ENCODE measurements at regions not wholly inside any gene's neighbourhood (a gene's known extent, or its start where the extent isn't known, plus 50 kb on each side); places are given as distances from the start of the nearest gene placed in this dataset.
"Not testable (repeated sequence)": the region's sequence is repeated elsewhere in the genome, so short reads cannot be mapped to it uniquely, and the experiment has no call there.

GRCh38 chr7:156050636-156051569, 238.6 kb upstream of the SHH start:
- CTCF ChIA-PET = no interaction called here

DNA sequence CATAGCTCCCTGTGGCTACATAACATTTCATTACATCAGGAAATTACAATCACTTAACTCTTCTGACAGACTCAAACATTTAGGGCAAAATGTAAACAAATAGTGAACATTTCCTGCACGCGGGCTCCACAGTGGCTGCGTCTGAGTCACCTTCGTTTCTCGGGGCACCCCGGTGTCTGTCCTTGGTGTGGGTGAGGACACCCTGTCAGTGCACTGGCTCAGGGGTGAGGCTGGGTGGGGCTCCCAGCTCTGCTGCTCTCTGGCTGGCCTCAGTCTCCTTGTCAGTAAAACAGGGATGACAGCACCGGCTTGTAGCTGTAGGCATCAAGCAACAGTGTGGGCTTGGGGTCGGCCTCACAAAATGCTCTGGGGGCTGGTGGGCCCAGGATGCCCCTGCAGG, 237.1 kb upstream of the SHH start:
- no peak overlapping the region for H3K27ac Mint-ChIP-seq
- intact Hi-C loops (cut with DNase I, micrococcal nuclease) = no loop called here
- DNase-seq (no peak), ATAC-seq (no peak)
- no peaks in the 10 kb centered on the region for H3K27me3 Mint-ChIP-seq
- POLR2A ChIA-PET = no interaction called here
- no peaks in the 10 kb centered on the region for H3K4me1 Mint-ChIP-seq
- H3K9me3 Mint-ChIP-seq (ENCODE audit: low read depth) = peaks cover 4% of the 10 kb centered on the region
- CTCF ChIA-PET = no interaction called here
- H3K4me3 Mint-ChIP-seq = no peak overlapping the region
- H3K36me3 Mint-ChIP-seq (ENCODE audit: low read depth) = no peaks in the 10 kb centered on the region

More at GRCh38 chr7:156050636-156051569, 238.6 kb upstream of the SHH start:
- ATAC-seq (no peak), DNase-seq (no peak)
- POLR2A ChIA-PET = no interaction called here
- H3K27ac Mint-ChIP-seq = no peak overlapping the region
- H3K4me3 Mint-ChIP-seq = no peak overlapping the region
- peaks cover 4% of the 10 kb centered on the region for H3K9me3 Mint-ChIP-seq (ENCODE audit: low read depth)
- intact Hi-C loops (cut with DNase I, micrococcal nuclease) = no loop called here
- H3K4me1 Mint-ChIP-seq = no peaks in the 10 kb centered on the region
- no peaks in the 10 kb centered on the region for H3K27me3 Mint-ChIP-seq
- H3K36me3 Mint-ChIP-seq (ENCODE audit: low read depth) = no peaks in the 10 kb centered on the region

GRCh38 chr7:156046031-156046560, 233.8 kb upstream of the SHH start:
- H3K4me1 Mint-ChIP-seq = no peaks in the 10 kb centered on the region
- H3K9me3 Mint-ChIP-seq (ENCODE audit: low read depth) = peaks cover 4% of the 10 kb centered on the region
- H3K27ac Mint-ChIP-seq = no peak overlapping the region
- intact Hi-C loops (cut with DNase I, micrococcal nuclease) = no loop called here
- no peaks in the 10 kb centered on the region for H3K27me3 Mint-ChIP-seq
- CTCF ChIA-PET = no interaction called here
- H3K4me3 Mint-ChIP-seq = no peak overlapping the region
- DNase-seq = no peak
- ATAC-seq = no peak
- POLR2A ChIA-PET = no interaction called here
- H3K36me3 Mint-ChIP-seq (ENCODE audit: low read depth) = no peaks in the 10 kb centered on the region

DNA sequence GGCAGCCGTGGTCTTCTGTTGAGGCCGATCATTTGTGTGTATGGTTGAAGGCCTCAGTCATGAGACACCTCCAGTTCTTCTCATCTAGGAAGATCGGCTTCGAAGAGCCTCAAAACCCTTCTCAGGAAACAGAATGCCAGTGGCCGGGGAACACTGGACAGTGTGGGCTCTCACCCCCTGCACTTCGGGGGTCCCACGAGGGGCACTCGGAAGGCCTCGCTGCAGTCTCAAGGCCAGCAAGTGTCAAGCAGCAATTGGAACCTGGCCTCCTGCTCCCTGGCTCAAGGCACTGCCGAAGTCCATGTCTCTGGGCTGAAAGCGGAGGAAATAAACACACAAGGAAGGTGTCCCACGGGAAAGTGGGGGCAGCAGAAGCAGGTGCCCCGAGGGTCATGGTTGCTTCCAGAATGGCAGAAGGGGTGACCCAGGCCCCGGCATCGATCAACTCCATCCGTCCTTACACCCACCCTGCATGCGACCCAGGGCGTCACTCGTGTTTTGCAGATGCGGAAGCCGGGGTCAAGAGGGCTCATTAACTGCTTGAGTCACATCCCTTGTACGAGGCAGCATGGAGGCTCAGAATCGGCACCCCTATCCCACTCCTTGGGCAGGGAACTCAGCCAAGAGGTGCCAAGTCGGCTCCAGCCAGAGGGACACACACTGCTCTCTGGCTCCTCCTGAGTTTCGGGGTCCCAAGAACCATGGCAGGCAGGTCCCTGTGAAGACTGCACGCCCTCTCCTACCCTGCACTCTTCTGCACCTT, 231.3 kb upstream of the SHH start:
- no peak for DNase-seq
- ChIA-PET POLR2A (no interaction called here), CTCF (no interaction called here)
- H3K4me1 Mint-ChIP-seq = no peaks in the 10 kb centered on the region
- no peak for ATAC-seq
- no peak overlapping the region for H3K27ac Mint-ChIP-seq
- H3K27me3 Mint-ChIP-seq = no peaks in the 10 kb centered on the region
- intact Hi-C loops (cut with DNase I, micrococcal nuclease) = no loop called here
- H3K4me3 Mint-ChIP-seq = no peak overlapping the region
- H3K36me3 Mint-ChIP-seq (ENCODE audit: low read depth) = no peaks in the 10 kb centered on the region
- H3K9me3 Mint-ChIP-seq (ENCODE audit: low read depth) = peaks cover 4% of the 10 kb centered on the region

DNA sequence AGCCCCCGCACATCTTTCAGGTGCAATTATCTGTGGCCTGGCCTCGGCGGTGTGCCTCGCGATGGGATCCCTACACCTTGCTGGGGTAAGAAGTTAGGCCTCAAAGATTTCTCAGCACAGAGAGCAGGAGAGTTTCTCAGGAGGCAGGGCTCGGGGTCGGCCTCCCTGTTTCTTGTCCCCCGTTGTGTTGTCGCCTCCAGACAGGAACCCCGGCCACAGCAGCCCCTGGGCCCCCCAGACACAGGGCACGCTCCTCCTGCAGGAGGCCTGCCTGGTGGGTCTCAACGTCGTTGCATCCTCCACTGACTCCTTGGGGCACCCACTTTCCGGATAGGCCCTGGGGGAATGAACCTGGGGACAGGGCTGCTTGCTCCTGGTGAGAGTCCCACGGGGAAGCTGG, 229.1 kb upstream of the SHH start:
- no peaks in the 10 kb centered on the region for H3K36me3 Mint-ChIP-seq (ENCODE audit: low read depth)
- DNase-seq = no peak
- H3K9me3 Mint-ChIP-seq (ENCODE audit: low read depth) = no peaks in the 10 kb centered on the region
- no peak overlapping the region for H3K27ac Mint-ChIP-seq
- H3K27me3 Mint-ChIP-seq = no peaks in the 10 kb centered on the region
- H3K4me1 Mint-ChIP-seq = no peaks in the 10 kb centered on the region
- ChIA-PET CTCF (no interaction called here), POLR2A (no interaction called here)
- no peak overlapping the region for H3K4me3 Mint-ChIP-seq
- intact Hi-C loops (cut with DNase I, micrococcal nuclease) = no loop called here
- no peak for ATAC-seq

DNA sequence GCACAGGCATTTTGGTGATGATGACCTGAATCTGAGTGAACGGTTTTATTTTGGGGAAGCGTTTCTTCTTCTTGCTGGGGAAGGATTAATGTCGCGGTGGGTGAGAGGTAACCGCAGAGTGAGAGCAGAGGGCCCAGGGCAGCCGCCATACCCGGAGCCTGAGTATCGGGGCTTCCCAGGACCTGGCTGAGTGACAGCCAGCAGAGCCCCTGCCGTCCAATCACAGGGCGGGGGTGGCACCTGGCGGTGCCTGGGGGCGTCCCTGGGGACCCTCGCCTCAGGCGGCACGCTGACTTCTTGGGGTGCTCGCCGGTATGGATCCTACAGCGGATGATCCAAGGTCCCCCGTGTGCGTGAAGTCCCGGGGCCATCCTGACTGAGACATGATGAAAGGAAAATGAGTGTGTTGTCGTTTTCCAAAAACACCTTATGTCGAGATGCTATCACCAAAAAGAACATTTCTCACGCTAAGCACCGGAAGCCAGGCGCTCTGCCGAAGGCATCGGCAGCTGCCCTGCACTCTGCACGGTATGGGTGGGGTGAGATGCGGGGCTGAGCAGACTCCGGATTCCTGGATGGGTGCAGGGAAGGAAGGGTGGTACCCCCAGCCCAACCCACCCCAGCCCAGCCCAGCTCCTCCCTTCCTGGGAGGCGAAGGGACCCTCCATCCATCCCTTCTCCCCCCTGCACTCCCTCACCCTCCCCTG, 227.9 kb upstream of the SHH start:
- ATAC-seq = no peak
- ChIA-PET POLR2A (no interaction called here), CTCF (no interaction called here)
- no peaks in the 10 kb centered on the region for H3K4me1 Mint-ChIP-seq
- no peaks in the 10 kb centered on the region for H3K36me3 Mint-ChIP-seq (ENCODE audit: low read depth)
- no peak for DNase-seq
- no peaks in the 10 kb centered on the region for H3K9me3 Mint-ChIP-seq (ENCODE audit: low read depth)
- H3K4me3 Mint-ChIP-seq = no peak overlapping the region
- H3K27ac Mint-ChIP-seq = no peak overlapping the region
- no peaks in the 10 kb centered on the region for H3K27me3 Mint-ChIP-seq
- intact Hi-C loops (cut with DNase I, micrococcal nuclease) = loop anchor here in 1 of 2 experiments (5.0 kb wide), 1 partner anchor 82 kb away; no protein-coding TSS in a partner anchor

DNA sequence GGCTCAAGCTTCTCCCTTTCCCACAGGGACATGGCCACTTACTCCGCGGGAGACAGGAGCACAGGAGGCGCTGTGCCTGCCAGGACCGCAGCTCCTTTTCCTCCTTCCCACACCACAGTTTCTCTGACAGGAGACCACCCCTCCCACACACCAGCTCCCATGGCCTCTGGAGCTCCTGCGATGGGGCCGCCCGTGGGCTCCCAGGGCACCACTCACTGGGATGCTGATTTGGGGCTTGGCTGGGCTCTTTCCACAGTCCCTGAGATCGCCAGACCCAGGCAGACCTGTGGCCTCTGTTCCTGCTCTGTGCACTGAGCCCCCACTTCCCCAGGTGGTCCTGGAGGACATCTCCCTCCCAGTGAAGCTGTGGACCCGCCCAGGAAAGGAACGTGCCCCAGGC, 226.9 kb upstream of the SHH start:
- no peak for ATAC-seq
- no peaks in the 10 kb centered on the region for H3K4me1 Mint-ChIP-seq
- POLR2A ChIA-PET = no interaction called here

GRCh38 chr7:156038345-156038744, 226.1 kb upstream of the SHH start:
- intact Hi-C loops (cut with DNase I, micrococcal nuclease) = loop anchor here in 1 of 2 experiments (5.0 kb wide), 1 partner anchor 84 kb away; no protein-coding TSS in a partner anchor
- POLR2A ChIA-PET = no interaction called here
- Mint-ChIP-seq H3K36me3 (ENCODE audit: low read depth) (no peaks in the 10 kb centered on the region), H3K4me3 (no peak overlapping the region), H3K27me3 (no peaks in the 10 kb centered on the region), H3K27ac (no peak overlapping the region), H3K9me3 (ENCODE audit: low read depth) (no peaks in the 10 kb centered on the region), H3K4me1 (no peaks in the 10 kb centered on the region)
- no peak for DNase-seq
- CTCF ChIA-PET = no interaction called here
- no peak for ATAC-seq

More for the DNA sequence above, 226.9 kb upstream of the SHH start:
- Mint-ChIP-seq H3K36me3 (ENCODE audit: low read depth) (no peaks in the 10 kb centered on the region), H3K27ac (no peak overlapping the region), H3K4me3 (no peak overlapping the region), H3K27me3 (no peaks in the 10 kb centered on the region), H3K9me3 (ENCODE audit: low read depth) (no peaks in the 10 kb centered on the region)
- intact Hi-C loops (cut with DNase I, micrococcal nuclease) = loop anchor here in 1 of 2 experiments (5.0 kb wide), 1 partner anchor 83 kb away; no protein-coding TSS in a partner anchor
- DNase-seq = no peak
- CTCF ChIA-PET = no interaction called here

- H3K4me1 Mint-ChIP-seq = no peaks in the 10 kb centered on the region
- peaks cover 3% of the 10 kb centered on the region for H3K27me3 Mint-ChIP-seq
- no peaks in the 10 kb centered on the region for H3K36me3 Mint-ChIP-seq (ENCODE audit: low read depth)
- DNase-seq = no peak
- H3K4me3 Mint-ChIP-seq = no peak overlapping the region
- ChIA-PET CTCF (no interaction called here), POLR2A (no interaction called here)
- no peaks in the 10 kb centered on the region for H3K9me3 Mint-ChIP-seq (ENCODE audit: low read depth)
- intact Hi-C loops (cut with DNase I, micrococcal nuclease) = loop anchor here in 1 of 2 experiments (5.0 kb wide), 1 partner anchor 86 kb away; no protein-coding TSS in a partner anchor
- ATAC-seq = no peak
- H3K27ac Mint-ChIP-seq = no peak overlapping the region
Measured at GRCh38 chr7:156036153-156036552, 223.9 kb upstream of the SHH start.

DNA sequence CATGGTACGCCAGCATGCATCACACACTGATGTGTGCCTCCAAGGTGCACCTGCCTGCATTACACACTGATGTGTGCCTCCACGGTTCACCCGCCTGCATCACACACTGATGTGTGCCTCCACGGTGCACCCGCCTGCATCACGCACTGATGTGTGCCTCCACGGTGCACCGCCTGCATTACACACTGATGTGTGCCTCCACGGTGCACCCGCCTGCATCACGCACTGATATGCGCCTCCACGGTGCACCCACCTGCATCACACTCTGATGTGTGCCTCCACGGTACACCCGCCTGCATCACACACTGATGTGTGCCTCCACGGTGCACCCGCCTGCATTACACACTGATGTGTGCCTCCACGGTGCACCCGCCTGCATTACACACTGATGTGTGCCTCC, 223.1 kb upstream of the SHH start:
- ATAC-seq; H3K9me3 Mint-ChIP-seq (ENCODE audit: low read depth); POLR2A ChIA-PET; DNase-seq; H3K4me3 Mint-ChIP-seq; CTCF ChIA-PET; H3K36me3 Mint-ChIP-seq (ENCODE audit: low read depth); H3K27me3 Mint-ChIP-seq; H3K27ac Mint-ChIP-seq; H3K4me1 Mint-ChIP-seq: not testable (repeated sequence)
- intact Hi-C loops (cut with DNase I, micrococcal nuclease) = loop anchor here in 1 of 2 experiments (5.0 kb wide), 1 partner anchor 87 kb away; no protein-coding TSS in a partner anchor

- Mint-ChIP-seq H3K4me3 (no peak overlapping the region), H3K4me1 (no peaks in the 10 kb centered on the region), H3K36me3 (ENCODE audit: low read depth) (no peaks in the 10 kb centered on the region), H3K9me3 (ENCODE audit: low read depth) (no peaks in the 10 kb centered on the region), H3K27ac (no peak overlapping the region), H3K27me3 (peaks cover 3% of the 10 kb centered on the region)
- DNase-seq = no peak
- intact Hi-C loops (cut with DNase I, micrococcal nuclease) = no loop called here
- POLR2A ChIA-PET = no interaction called here
- CTCF ChIA-PET = no interaction called here
- ATAC-seq = no peak
Measured at GRCh38 chr7:156034397-156034796, 222.1 kb upstream of the SHH start.

Measured in activated CD4-positive, alpha-beta T cell treated with anti-CD3 and anti-CD28 coated beads for 36 hours (primary cell).